Astrocyte of the cerebellum (primary cell): ENCODE measurements at regions not wholly inside any gene's neighbourhood (a gene's known extent, or its start where the extent isn't known, plus 50 kb on each side); places are given as distances from the start of the nearest gene placed in this dataset.

Experiments
- DNase-seq: peaks from one replicate; pipeline ENCODE4 v3.0.0-alpha.2; 2011; ENCODE audit warnings: low read depth
- H3K4me3 ChIP-seq: 2 replicates; pipeline ENCODE4 v1.5.1; 2011; ENCODE audit warnings: mild to moderate bottlenecking, low read depth, low read length, moderate library complexity
- in situ Hi-C: cut with HindIII; loops from 2 replicates; pipeline ENCODE4 v1.10.0; 2017; ENCODE audit warnings: low sequenced_read_pairs
- TF ChIP-seq, protein P1 (sequence below): IDR thresholded peaks from 2 replicates; pipeline ENCODE4 v1.5.1; 2012; ENCODE audit warnings: low read length, low read depth, moderate library complexity, mild to moderate bottlenecking; ENCODE audit errors: missing control alignments

DNA sequence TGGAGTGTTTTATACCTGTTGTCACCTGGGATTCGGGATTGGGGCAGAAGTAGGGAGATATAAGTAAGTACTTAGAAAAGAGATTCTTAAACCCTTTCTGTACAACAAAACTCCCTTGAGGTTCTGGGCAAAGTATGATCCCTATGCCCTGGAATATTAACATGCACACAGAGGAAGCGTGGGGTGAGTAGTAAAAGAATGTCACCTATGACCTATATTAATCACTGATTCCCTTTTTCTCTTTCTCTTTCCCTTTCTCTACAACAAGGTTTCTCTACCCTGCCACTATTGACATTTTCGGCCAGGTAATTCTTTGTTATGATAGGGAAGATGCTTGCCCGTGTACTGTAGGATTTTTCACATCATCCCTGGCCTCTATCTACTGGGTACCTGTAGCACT, 209.7 kb upstream of the PLET1 start:
- in situ Hi-C loops = no loop called here
- TF ChIP-seq, protein P1, sequence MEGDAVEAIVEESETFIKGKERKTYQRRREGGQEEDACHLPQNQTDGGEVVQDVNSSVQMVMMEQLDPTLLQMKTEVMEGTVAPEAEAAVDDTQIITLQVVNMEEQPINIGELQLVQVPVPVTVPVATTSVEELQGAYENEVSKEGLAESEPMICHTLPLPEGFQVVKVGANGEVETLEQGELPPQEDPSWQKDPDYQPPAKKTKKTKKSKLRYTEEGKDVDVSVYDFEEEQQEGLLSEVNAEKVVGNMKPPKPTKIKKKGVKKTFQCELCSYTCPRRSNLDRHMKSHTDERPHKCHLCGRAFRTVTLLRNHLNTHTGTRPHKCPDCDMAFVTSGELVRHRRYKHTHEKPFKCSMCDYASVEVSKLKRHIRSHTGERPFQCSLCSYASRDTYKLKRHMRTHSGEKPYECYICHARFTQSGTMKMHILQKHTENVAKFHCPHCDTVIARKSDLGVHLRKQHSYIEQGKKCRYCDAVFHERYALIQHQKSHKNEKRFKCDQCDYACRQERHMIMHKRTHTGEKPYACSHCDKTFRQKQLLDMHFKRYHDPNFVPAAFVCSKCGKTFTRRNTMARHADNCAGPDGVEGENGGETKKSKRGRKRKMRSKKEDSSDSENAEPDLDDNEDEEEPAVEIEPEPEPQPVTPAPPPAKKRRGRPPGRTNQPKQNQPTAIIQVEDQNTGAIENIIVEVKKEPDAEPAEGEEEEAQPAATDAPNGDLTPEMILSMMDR = no peak
- no peak for DNase-seq
- no peak overlapping the region for H3K4me3 ChIP-seq

DNA sequence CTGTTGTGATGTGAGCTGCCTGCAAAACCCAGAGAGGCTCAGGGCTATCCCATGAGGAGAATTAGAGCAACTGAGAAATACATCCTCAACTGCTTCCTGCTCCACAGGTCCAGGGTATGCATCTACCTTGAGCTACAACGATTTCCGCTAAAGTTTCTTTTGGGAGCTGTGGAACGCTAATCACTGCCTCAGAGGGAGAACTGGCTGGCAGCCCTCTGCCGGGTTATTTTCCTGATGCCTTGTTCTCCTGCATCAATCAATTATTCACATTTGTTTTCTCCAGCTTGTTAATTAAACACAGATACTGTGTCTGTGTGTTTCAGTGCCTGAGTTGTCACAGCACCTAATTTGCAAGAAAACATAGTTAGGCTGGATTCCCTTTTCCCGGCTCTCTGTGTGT, 211.1 kb upstream of the PLET1 start:
- TF ChIP-seq, protein P1 = no peak
- in situ Hi-C loops = no loop called here
- H3K4me3 ChIP-seq = no peak overlapping the region
- no peak for DNase-seq

DNA sequence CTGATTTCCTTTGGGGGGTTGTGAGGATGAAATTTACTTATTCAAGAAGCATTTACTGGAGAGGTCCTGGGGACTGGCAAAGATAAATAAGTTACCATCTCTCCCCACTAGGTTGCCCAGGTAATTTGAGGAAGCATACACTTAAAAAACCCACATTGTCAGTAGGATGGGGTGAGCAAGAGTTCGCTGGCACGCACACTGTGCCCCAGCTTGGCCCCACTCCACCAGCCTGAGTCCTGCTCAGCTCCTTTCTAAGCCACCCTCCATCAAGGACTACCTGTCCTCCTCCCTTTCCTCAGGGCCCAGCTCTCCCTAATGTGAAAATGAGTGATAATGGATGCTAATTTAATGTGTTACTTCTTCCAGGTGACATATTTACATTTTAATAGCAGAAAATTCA, 216.5 kb upstream of the PLET1 start:
- in situ Hi-C loops = no loop called here
- TF ChIP-seq, protein P1 = no peak
- H3K4me3 ChIP-seq = no peak overlapping the region
- no peak for DNase-seq

DNA sequence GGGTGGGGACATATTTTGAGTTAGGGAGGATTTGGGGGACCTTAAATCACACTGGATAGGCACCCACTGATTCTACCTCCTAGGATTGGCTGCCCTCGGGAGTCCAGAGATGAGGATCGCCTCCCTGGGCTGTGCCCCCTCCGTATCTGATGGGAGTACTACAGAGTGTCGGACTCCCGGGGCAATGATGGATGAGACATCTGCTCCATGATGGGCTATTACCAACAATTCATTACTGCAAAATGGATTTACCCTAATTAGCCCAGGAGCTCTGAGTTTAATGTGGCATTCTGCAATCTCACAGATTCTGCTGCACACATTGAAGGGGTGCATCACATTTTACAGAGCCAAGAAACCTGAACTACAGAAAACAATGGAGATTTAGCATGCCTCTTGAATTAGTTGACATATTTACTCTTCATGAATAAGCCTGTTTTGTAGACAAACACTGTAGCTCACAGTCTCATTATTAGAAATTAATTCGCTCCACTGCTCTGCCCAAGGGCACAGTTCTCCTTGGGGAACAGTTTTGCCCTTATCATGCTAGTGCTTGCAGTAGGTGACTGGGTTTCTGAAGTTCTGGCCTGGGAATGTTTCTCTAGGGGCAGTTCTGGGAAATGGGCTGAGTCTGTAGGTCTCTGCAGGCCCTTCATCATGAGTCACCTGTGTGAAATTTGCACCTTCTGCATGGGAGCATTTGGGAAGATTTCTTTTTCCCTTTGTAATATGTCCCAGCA, 217.1 kb upstream of the PLET1 start:
- DNase-seq = no peak
- TF ChIP-seq, protein P1 = no peak
- H3K4me3 ChIP-seq = no peak overlapping the region
- in situ Hi-C loops = no loop called here

- TF ChIP-seq, protein P1 = no peak
- in situ Hi-C loops = no loop called here
- H3K4me3 ChIP-seq = no peak overlapping the region
- DNase-seq = no peak
Observed at GRCh38 chr11:112478806-112479205, 218.1 kb upstream of the PLET1 start.

DNA sequence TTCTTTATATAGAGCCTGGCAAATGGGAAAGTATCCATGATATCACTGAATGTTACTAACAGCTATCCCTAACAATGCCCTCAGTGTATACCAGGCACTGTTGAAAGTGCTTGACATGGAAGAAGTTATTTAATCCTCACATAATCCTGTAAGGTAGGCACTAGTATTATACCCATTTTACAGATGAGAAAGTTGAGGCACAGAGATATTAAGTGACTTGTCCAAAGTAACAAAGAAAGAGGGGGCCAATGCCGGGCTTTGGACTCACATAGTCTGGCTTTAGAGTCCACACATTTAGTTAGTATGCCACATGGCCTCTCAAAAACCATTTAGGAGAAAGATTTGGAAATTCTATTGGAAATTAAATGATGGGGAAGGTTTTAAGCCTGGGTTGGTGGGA, 220.8 kb upstream of the PLET1 start:
- in situ Hi-C loops = no loop called here
- no peak overlapping the region for H3K4me3 ChIP-seq
- TF ChIP-seq, protein P1 = no peak
- DNase-seq = no peak

DNA sequence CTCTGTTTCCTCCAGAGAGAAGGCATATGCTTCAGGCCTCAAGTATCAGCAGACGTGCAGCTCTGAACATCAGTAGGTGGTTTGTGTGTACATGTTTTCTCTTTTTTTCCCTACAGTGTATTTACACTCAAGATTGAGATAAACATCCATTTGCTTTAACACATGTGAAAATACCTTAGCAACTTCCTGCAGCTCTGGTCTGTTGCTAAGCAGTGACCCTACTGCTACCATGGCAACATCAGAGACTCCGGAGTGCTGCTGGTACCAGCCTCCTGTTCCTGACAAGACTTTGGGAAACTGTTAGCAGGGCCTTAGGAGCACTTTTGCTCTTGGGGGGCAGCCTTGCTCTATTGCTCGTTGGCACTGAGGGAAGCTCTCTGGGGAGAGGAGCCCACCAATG, 221.2 kb upstream of the PLET1 start:
- TF ChIP-seq, protein P1 = no peak
- no peak for DNase-seq
- in situ Hi-C loops = no loop called here
- no peak overlapping the region for H3K4me3 ChIP-seq
